HCT116 (cell line): ENCODE measurements at regions not wholly inside any gene's neighbourhood (a gene's known extent, or its start where the extent isn't known, plus 50 kb on each side); places are given as distances from the start of the nearest gene placed in this dataset.

Experiments used
- CTCF ChIP-seq, 3 experiments: fragments of 200-600 bp in 1 of 3; sonication (generic) in 1 of 3; IDR thresholded peaks in 2 of 3; conservative IDR thresholded peaks in 1 of 3; 2 replicates each; pipeline ENCODE4 v1.5.1; 2012 to 2017; ENCODE audit warnings: low read depth in 2 of 3, low read length in 2 of 3, antibody characterized with exemption in 1 of 3, borderline replicate concordance in 1 of 3, control low read depth in 1 of 3, mild to moderate bottlenecking in 1 of 3, mixed read lengths in 1 of 3, mixed run types in 1 of 3, moderate library complexity in 1 of 3; ENCODE audit not compliant: insufficient read depth in 1 of 3
- EZH2phosphoT487 ChIP-seq: fragments of 200-600 bp; IDR thresholded peaks from 2 replicates; pipeline ENCODE4 v1.6.1; 2018; ENCODE audit warnings: antibody characterized with exemption, borderline replicate concordance
- MAX ChIP-seq: IDR thresholded peaks from 2 replicates; pipeline ENCODE4 v1.6.1; 2012
- POLR2A ChIP-seq: IDR thresholded peaks from 2 replicates; pipeline ENCODE4 v1.7.0; 2011; ENCODE audit warnings: borderline replicate concordance; ENCODE audit not compliant: insufficient read depth, insufficient read length; ENCODE audit errors: extremely low read depth
- RAD21 ChIP-seq: IDR thresholded peaks from 2 replicates; pipeline ENCODE4 v1.6.1; 2012; ENCODE audit warnings: low read depth, mild to moderate bottlenecking
- SP1 ChIP-seq: IDR thresholded peaks from 2 replicates; pipeline ENCODE4 v1.6.1; 2012; ENCODE audit warnings: low read depth

GRCh38 chr2:45332567-45332966 is 278.5 kb downstream of the SRBD1 start:
- TF ChIP-seq RAD21, result no peak
- TF ChIP-seq SP1, result no peak
- TF ChIP-seq MAX, result no peak
- no peak for TF ChIP-seq EZH2phosphoT487
- TF ChIP-seq POLR2A, result no peak
- no peak for TF ChIP-seq CTCF (IDR thresholded peaks at IDR 0.05 in 2 of 3, conservative IDR thresholded peaks at IDR 0.05 in 1 of 3; ENCODE audit: borderline replicate concordance in 1 of 3, insufficient read depth in 1 of 3, low read depth in 2 of 3, low read length in 2 of 3)
